WTC11 (cell line): ENCODE measurements at regions not wholly inside any gene's neighbourhood (a gene's known extent, or its start where the extent isn't known, plus 50 kb on each side); places are given as distances from the start of the nearest gene placed in this dataset.

Source experiments
- ATAC-seq: fragments of 200-7000 bp; cut with Tn5 transposase; 2 replicates; pipeline ENCODE4 v1.10.0; 2021; ENCODE audit warnings: mild to moderate bottlenecking, moderate library complexity
- CTCF ChIA-PET: fragments of 300-600 bp; sonication (Branson Sonifier 250); formaldehyde crosslinking; loops from one replicate; lab custom pipeline; 2021; ENCODE audit warnings: antibody characterized with exemption; lab: Charles Lee
- POLR2A ChIA-PET: fragments of 350-600 bp; sonication (Branson Sonifier 250); formaldehyde crosslinking; loops from one replicate; lab custom pipeline; 2021; ENCODE audit warnings: antibody characterized with exemption; lab: Charles Lee
- DNase-seq: peaks from one replicate; pipeline ENCODE4 v3.0.0; 2021; ENCODE audit warnings: low spot score
- H3K27ac Mint-ChIP-seq: 2 replicates; pipeline ENCODE4 v1.8.0; 2021; ENCODE audit warnings: mixed read lengths
- H3K27me3 Mint-ChIP-seq: 2 replicates; pipeline ENCODE4 v1.8.0; 2021; ENCODE audit warnings: low read depth, mild to moderate bottlenecking, moderate library complexity, mixed read lengths
- H3K36me3 Mint-ChIP-seq: 2 replicates; pipeline ENCODE4 v1.8.0; 2021; ENCODE audit warnings: mixed read lengths
- H3K4me1 Mint-ChIP-seq: 2 replicates; pipeline ENCODE4 v1.8.0; 2022; ENCODE audit warnings: mixed read lengths
- H3K4me3 Mint-ChIP-seq: 2 replicates; pipeline ENCODE4 v1.8.0; 2021; ENCODE audit warnings: mild to moderate bottlenecking, moderate library complexity, mixed read lengths
- H3K9me3 Mint-ChIP-seq: 2 replicates; pipeline ENCODE4 v1.8.0; 2021; ENCODE audit warnings: mixed read lengths
- ATF2 ChIP-seq: sonication (generic); formaldehyde crosslinking; IDR thresholded peaks from 2 replicates; pipeline ENCODE4 v1.8.1; 2022; ENCODE audit warnings: low read depth, missing genetic modification reagents, borderline replicate concordance
- CREM ChIP-seq: sonication (generic); formaldehyde crosslinking; IDR thresholded peaks from 2 replicates; pipeline ENCODE4 v1.8.1; 2022; ENCODE audit warnings: mild to moderate bottlenecking, missing genetic modification reagents, moderate library complexity
- CTCF ChIP-seq: fragments of 200-600 bp; IDR thresholded peaks from 2 replicates; pipeline ENCODE4 v1.8.0; 2022; ENCODE audit warnings: antibody characterized with exemption
- E2F5 ChIP-seq: sonication (generic); formaldehyde crosslinking; IDR thresholded peaks from 2 replicates; pipeline ENCODE4 v1.8.1; 2022; ENCODE audit warnings: mild to moderate bottlenecking, moderate library complexity, missing genetic modification reagents
- ESRRA ChIP-seq: sonication (generic); formaldehyde crosslinking; IDR thresholded peaks from 2 replicates; pipeline ENCODE4 v1.8.1; 2022; ENCODE audit warnings: mild to moderate bottlenecking, missing genetic modification reagents, borderline replicate concordance
- GABPB1 ChIP-seq: sonication (generic); formaldehyde crosslinking; IDR thresholded peaks from 2 replicates; pipeline ENCODE4 v1.8.1; 2023; ENCODE audit warnings: mild to moderate bottlenecking, missing genetic modification reagents
- GTF2I ChIP-seq: fragments of 250-450 bp; sonication (Bioruptor Pico); conservative IDR thresholded peaks from 2 replicates; pipeline ENCODE4 v1.4.0; 2021; ENCODE audit warnings: mild to moderate bottlenecking
- IRF1 ChIP-seq: sonication (generic); formaldehyde crosslinking; IDR thresholded peaks from 2 replicates; pipeline ENCODE4 v1.8.0; 2023; ENCODE audit warnings: missing genetic modification reagents
- MYBL2 ChIP-seq: sonication (generic); formaldehyde crosslinking; IDR thresholded peaks from 2 replicates; pipeline ENCODE4 v1.8.1; 2023; ENCODE audit warnings: mild to moderate bottlenecking, moderate library complexity, missing genetic modification reagents
- NR3C1 ChIP-seq: sonication (generic); formaldehyde crosslinking; conservative IDR thresholded peaks from 2 replicates; pipeline ENCODE4 v1.8.1; 2023; ENCODE audit warnings: low read depth, mild to moderate bottlenecking, missing genetic modification reagents
- PRDM15 ChIP-seq: sonication (generic); formaldehyde crosslinking; IDR thresholded peaks from 2 replicates; pipeline ENCODE4 v1.8.0; 2022; ENCODE audit warnings: missing genetic modification reagents
- SMAD4 ChIP-seq: sonication (generic); formaldehyde crosslinking; IDR thresholded peaks from 2 replicates; pipeline ENCODE4 v1.8.0; 2022; ENCODE audit warnings: mild to moderate bottlenecking, missing genetic modification reagents
- SOX15 ChIP-seq: fragments of 250-450 bp; sonication (Bioruptor Pico); IDR thresholded peaks from 2 replicates; pipeline ENCODE4 v1.9.0; 2021; ENCODE audit warnings: mild to moderate bottlenecking
- TEAD1 ChIP-seq: sonication (generic); formaldehyde crosslinking; IDR thresholded peaks from 2 replicates; pipeline ENCODE4 v1.8.0; 2022; ENCODE audit warnings: mild to moderate bottlenecking, missing genetic modification reagents
- USF1 ChIP-seq: sonication (generic); formaldehyde crosslinking; IDR thresholded peaks from 2 replicates; pipeline ENCODE4 v1.8.0; 2022; ENCODE audit warnings: mild to moderate bottlenecking, missing genetic modification reagents
- ZNF219 ChIP-seq: sonication (generic); formaldehyde crosslinking; IDR thresholded peaks from 2 replicates; pipeline ENCODE4 v1.8.0; 2023; ENCODE audit warnings: missing genetic modification reagents, mild to moderate bottlenecking, borderline replicate concordance
- ZNF232 ChIP-seq: sonication (generic); formaldehyde crosslinking; IDR thresholded peaks from 2 replicates; pipeline ENCODE4 v1.8.0; 2022; ENCODE audit warnings: mild to moderate bottlenecking, missing genetic modification reagents
- ZNF671 ChIP-seq: fragments of 250-450 bp; sonication (Bioruptor Pico); IDR thresholded peaks from 2 replicates; pipeline ENCODE4 v1.8.0; 2021; ENCODE audit warnings: mild to moderate bottlenecking

GRCh38 chr2:196426122-196426521, 213.4 kb upstream of the CCDC150 start:
- H3K27me3 Mint-ChIP-seq, result no peaks in the 10 kb centered on the region
- no peak overlapping the region for H3K4me3 Mint-ChIP-seq
- no peaks in the 10 kb centered on the region; the same call in 1 of the 2 replicates for H3K4me1 Mint-ChIP-seq
- ChIA-PET POLR2A (no interaction called here), CTCF (no interaction called here)
- H3K36me3 Mint-ChIP-seq, result no peaks in the 10 kb centered on the region
- H3K9me3 Mint-ChIP-seq, result no peaks in the 10 kb centered on the region
- no peak for TF ChIP-seq NR3C1 (CRISPR knock-in tag)
- no peak for TF ChIP-seq E2F5 (CRISPR knock-in tag)
- no peak for TF ChIP-seq TEAD1 (CRISPR knock-in tag)
- TF ChIP-seq USF1 (CRISPR knock-in tag), result no peak
- no peak for TF ChIP-seq CTCF
- no peak for TF ChIP-seq GABPB1 (CRISPR knock-in tag)
- no peak for TF ChIP-seq GTF2I (CRISPR knock-in tag)
- no peak for TF ChIP-seq SMAD4 (CRISPR knock-in tag)
- no peak for TF ChIP-seq ESRRA (CRISPR knock-in tag)
- no peak for TF ChIP-seq MYBL2
- TF ChIP-seq ATF2 (CRISPR knock-in tag), result no peak
- no peak for DNase-seq
- ATAC-seq, result no peak
- H3K27ac Mint-ChIP-seq, result no peak overlapping the region

GRCh38 chr2:196427986-196428634, 211.4 kb upstream of the CCDC150 start:
- TF ChIP-seq ZNF219 (CRISPR knock-in tag) (no peak), SOX15 (CRISPR knock-in tag) (no peak), ZNF232 (CRISPR knock-in tag) (no peak), CREM (CRISPR knock-in tag) (no peak), IRF1 (no peak), PRDM15 (CRISPR knock-in tag) (no peak), ZNF671 (CRISPR knock-in tag) (no peak)
- no peaks in the 10 kb centered on the region; the same call in 1 of the 2 replicates for H3K4me1 Mint-ChIP-seq
- H3K27me3 Mint-ChIP-seq, result no peaks in the 10 kb centered on the region
- H3K36me3 Mint-ChIP-seq, result no peaks in the 10 kb centered on the region
- CTCF ChIA-PET, result interaction anchor here (3.2 kb wide), 1 partner anchor 26 kb away, joined by 11 read pairs; no protein-coding TSS in a partner anchor
- H3K9me3 Mint-ChIP-seq, result no peaks in the 10 kb centered on the region
- ATAC-seq, result no peak
- H3K27ac Mint-ChIP-seq, result no peak overlapping the region
- DNase-seq, result no peak
- no peak overlapping the region for H3K4me3 Mint-ChIP-seq
- POLR2A ChIA-PET, result no interaction called here
